OCI-LY7 (cell line): ENCODE measurements at regions not wholly inside any gene's neighbourhood (a gene's known extent, or its start where the extent isn't known, plus 50 kb on each side); places are given as distances from the start of the nearest gene placed in this dataset.

Experiments
- EZH2phosphoT487 ChIP-seq: fragments of 200-600 bp; sonication (generic); IDR thresholded peaks from 2 replicates; pipeline ENCODE4 v1.6.1; 2018; ENCODE audit warnings: low read depth, borderline replicate concordance, mild to moderate bottlenecking, mixed run types, antibody characterized with exemption, low read length, moderate library complexity, mixed read lengths
- TF ChIP-seq, protein P1 (sequence below): fragments of 200-600 bp; sonication (generic); conservative IDR thresholded peaks from 2 replicates; pipeline ENCODE4 v1.5.1; 2014; ENCODE audit warnings: mild to moderate bottlenecking, antibody characterized with exemption, low read length, moderate library complexity, mixed read lengths

- TF ChIP-seq, protein P1, sequence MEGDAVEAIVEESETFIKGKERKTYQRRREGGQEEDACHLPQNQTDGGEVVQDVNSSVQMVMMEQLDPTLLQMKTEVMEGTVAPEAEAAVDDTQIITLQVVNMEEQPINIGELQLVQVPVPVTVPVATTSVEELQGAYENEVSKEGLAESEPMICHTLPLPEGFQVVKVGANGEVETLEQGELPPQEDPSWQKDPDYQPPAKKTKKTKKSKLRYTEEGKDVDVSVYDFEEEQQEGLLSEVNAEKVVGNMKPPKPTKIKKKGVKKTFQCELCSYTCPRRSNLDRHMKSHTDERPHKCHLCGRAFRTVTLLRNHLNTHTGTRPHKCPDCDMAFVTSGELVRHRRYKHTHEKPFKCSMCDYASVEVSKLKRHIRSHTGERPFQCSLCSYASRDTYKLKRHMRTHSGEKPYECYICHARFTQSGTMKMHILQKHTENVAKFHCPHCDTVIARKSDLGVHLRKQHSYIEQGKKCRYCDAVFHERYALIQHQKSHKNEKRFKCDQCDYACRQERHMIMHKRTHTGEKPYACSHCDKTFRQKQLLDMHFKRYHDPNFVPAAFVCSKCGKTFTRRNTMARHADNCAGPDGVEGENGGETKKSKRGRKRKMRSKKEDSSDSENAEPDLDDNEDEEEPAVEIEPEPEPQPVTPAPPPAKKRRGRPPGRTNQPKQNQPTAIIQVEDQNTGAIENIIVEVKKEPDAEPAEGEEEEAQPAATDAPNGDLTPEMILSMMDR = no peak
- no peak for TF ChIP-seq EZH2phosphoT487
Measured at GRCh38 chr6:19175023-19175422, 662.1 kb upstream of the ID4 start.
